Activated CD4-positive, alpha-beta memory T cell treated with anti-CD3 and anti-CD28 coated beads, Interleukin-2, amount 10 ng/mL, durations not matched to agents 7 days and 5 days (primary cell): ENCODE measurements at regions not wholly inside any gene's neighbourhood (a gene's known extent, or its start where the extent isn't known, plus 50 kb on each side); places are given as distances from the start of the nearest gene placed in this dataset.

Experiments used
- CTCF ChIA-PET: fragments of 350-600 bp; sonication (Branson Sonifier 250); formaldehyde crosslinking; loops from one replicate; lab custom pipeline; 2021; ENCODE audit warnings: antibody characterized with exemption, inconsistent platforms; lab: Charles Lee
- POLR2A ChIA-PET: fragments of 350-600 bp; sonication (Branson Sonifier 250); formaldehyde crosslinking; loops from one replicate; lab custom pipeline; 2021; ENCODE audit warnings: antibody characterized with exemption; lab: Charles Lee
- DNase-seq: peaks from one replicate; pipeline ENCODE4 v3.0.0-alpha.2; 2020
- H3K27ac Mint-ChIP-seq: one replicate; pipeline ENCODE4 v1.8.0; 2021; ENCODE audit warnings: mild to moderate bottlenecking, mixed read lengths
- H3K27me3 Mint-ChIP-seq: one replicate; pipeline ENCODE4 v1.8.0; 2021; ENCODE audit warnings: mixed read lengths
- H3K36me3 Mint-ChIP-seq: one replicate; pipeline ENCODE4 v1.8.0; 2021; ENCODE audit warnings: low read depth, mixed read lengths
- H3K4me1 Mint-ChIP-seq: one replicate; pipeline ENCODE4 v1.8.0; 2021; ENCODE audit warnings: mixed read lengths
- H3K4me3 Mint-ChIP-seq: one replicate; pipeline ENCODE4 v1.8.0; 2021; ENCODE audit warnings: mild to moderate bottlenecking, mixed read lengths
- H3K9me3 Mint-ChIP-seq: one replicate; pipeline ENCODE4 v1.8.0; 2021; ENCODE audit warnings: mixed read lengths

DNA sequence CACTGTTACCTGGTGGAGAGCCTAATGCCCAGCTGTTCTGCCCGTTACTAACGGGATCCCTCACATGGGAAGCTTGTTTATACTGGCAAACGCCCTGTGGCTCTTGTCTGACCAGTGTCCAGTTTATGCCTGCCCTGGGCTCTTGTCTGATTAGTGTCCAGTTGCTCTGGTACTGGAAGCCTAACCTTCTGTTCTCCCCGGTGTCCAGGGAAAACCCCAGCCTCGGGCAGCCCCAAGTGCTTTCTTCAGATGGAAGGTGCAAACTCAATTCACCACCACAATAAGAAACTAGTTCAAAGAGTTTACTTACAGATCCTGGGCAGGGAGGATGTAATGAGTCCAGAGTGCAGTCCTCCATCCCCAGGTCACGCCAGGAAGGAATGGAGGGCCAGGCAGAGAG lies 148.4 kb downstream of the TBXT start:
- DNase-seq, result no peak
- Mint-ChIP-seq H3K36me3 (no peaks in the 10 kb centered on the region), H3K9me3 (peaks cover 5% of the 10 kb centered on the region), H3K27me3 (no peaks in the 10 kb centered on the region), H3K4me1 (no peaks in the 10 kb centered on the region), H3K27ac (no peak overlapping the region), H3K4me3 (no peak overlapping the region)
- ChIA-PET POLR2A (no interaction called here), CTCF (no interaction called here)

DNA sequence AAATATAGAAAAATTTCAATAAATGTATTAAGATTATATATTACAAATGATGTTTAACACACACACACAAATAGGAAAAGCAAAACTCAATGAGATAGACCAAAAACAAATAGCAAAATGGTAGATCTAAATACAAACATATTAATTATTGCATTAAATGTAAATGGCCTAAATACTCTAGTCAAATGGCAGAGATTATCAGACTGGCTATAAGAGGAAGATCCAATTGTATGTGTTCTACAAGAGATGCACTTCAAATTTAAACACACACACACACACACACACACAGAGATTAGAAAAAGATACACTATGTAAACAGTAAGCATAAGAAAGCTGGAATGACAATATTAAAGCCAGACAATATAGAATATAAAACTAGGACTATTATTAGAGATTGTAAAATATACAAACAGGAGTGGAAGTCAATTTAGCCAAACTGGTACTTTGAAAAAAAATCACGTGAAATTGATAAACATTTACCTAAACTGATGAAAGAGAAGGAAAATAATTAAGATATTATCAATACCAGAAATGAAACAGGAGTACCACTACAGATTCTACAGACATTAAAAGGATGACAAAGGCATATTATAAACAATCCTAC lies 150.5 kb downstream of the TBXT start:
- no peak overlapping the region for H3K27ac Mint-ChIP-seq
- no peaks in the 10 kb centered on the region for H3K36me3 Mint-ChIP-seq
- H3K4me1 Mint-ChIP-seq, result no peaks in the 10 kb centered on the region
- ChIA-PET CTCF (no interaction called here), POLR2A (no interaction called here)
- peaks cover 5% of the 10 kb centered on the region for H3K9me3 Mint-ChIP-seq
- no peaks in the 10 kb centered on the region for H3K27me3 Mint-ChIP-seq
- no peak for DNase-seq
- no peak overlapping the region for H3K4me3 Mint-ChIP-seq

DNA sequence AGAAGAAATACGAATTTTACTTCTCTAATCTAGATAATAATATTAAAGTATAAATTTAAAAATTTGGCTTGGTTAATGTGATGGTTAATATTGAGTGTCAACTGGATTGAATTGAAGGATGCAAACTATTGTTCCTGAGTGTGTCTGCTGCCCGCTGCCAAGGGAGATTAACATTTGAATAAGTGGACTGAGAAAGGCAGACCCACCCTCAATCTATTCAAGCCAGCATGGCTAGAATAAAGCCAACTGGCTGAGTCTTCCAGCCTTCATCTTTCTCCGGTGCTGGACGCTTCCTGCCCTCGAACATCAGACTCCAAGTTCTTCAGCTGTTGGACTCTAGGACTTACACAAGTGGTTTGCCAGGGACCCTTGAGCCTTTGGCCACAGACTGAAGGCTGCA lies 152.7 kb downstream of the TBXT start:
- H3K4me1 Mint-ChIP-seq, result no peaks in the 10 kb centered on the region
- ChIA-PET CTCF (no interaction called here), POLR2A (no interaction called here)
- H3K27me3 Mint-ChIP-seq, result peaks cover 9% of the 10 kb centered on the region
- H3K27ac Mint-ChIP-seq, result no peak overlapping the region
- H3K9me3 Mint-ChIP-seq, result peaks cover 5% of the 10 kb centered on the region
- H3K36me3 Mint-ChIP-seq, result no peaks in the 10 kb centered on the region
- H3K4me3 Mint-ChIP-seq, result no peak overlapping the region
- DNase-seq, result no peak

DNA sequence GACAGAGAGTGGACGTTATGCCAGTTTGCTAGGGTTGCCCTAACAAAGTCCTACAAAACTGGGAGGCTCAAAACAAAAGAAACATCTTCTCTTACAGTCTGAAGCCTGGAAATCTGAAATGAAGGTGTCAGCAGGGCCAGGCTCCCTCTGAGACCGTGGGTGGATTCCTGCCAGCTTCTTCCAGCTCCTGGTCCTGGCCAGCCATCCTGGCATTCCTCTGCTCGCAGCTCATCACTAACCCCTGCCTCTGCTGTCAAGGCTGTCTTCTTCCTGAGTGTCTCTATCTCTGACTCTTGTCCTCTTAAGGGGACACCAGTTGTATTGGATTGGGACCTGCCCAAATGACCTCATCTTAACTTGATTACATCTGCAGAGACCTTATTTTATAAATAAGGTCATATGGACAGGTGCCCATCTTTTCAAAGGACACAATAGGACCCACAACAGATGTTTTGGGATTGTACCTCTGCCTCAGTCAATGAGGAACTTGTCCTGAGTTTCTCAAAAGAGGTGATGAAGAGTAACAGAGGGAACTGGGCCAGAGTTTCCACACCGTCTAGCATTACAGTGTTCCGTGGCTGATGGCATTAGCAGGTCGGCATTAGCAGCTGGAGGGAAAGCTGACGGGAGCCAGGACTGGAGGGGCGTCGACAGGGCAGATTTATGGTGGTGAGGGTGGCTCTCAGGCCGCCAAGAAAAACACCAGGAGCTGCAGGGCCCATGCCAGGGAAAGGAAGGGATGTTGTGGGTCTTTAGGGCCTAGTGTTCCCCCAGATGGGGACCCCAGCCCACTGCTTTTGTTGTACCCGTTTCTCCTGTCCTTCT lies 157.3 kb downstream of the TBXT start:
- POLR2A ChIA-PET, result no interaction called here

DNA sequence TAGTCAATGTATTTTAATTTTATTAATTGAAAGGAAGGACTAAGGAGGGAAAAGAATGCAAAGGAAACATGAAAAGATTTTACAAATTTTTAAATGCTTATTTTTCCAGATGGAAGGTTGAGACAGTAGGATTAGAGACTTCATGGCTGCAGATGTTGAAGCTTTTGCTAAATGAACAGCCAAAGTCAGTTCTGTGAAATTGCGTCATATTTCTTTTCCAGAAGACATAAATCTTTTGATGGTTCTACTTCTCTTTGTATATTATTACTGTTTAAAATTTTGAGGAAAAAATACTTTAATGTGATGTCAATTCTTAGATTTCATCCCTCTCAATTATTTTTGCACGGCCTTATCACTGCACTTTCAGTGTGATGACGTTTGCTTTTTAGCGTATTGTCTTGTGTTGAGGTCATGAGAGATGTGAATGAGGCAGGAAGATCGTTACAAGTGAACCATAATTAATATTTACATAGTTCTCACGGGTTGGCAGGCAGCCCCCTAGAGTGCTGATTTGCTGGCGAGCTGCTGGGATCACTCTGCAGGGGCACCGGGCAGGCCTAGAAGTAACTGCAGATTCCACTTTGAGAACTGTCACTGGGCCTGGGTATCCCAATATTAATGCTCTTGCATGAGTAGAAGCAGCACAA lies 158.1 kb downstream of the TBXT start:
- ChIA-PET CTCF (no interaction called here), POLR2A (no interaction called here)
- DNase-seq, result no peak
- Mint-ChIP-seq H3K4me3 (no peak overlapping the region), H3K4me1 (no peaks in the 10 kb centered on the region), H3K36me3 (no peaks in the 10 kb centered on the region), H3K9me3 (no peaks in the 10 kb centered on the region), H3K27ac (no peak overlapping the region), H3K27me3 (peaks cover 54% of the 10 kb centered on the region)

More for the DNA sequence above, 157.3 kb downstream of the TBXT start:
- H3K4me1 Mint-ChIP-seq, result no peaks in the 10 kb centered on the region
- H3K4me3 Mint-ChIP-seq, result no peak overlapping the region
- CTCF ChIA-PET, result no interaction called here
- no peaks in the 10 kb centered on the region for H3K36me3 Mint-ChIP-seq
- H3K27ac Mint-ChIP-seq, result no peak overlapping the region
- DNase-seq, result no peak
- peaks cover 45% of the 10 kb centered on the region for H3K27me3 Mint-ChIP-seq
- H3K9me3 Mint-ChIP-seq, result no peaks in the 10 kb centered on the region

DNA sequence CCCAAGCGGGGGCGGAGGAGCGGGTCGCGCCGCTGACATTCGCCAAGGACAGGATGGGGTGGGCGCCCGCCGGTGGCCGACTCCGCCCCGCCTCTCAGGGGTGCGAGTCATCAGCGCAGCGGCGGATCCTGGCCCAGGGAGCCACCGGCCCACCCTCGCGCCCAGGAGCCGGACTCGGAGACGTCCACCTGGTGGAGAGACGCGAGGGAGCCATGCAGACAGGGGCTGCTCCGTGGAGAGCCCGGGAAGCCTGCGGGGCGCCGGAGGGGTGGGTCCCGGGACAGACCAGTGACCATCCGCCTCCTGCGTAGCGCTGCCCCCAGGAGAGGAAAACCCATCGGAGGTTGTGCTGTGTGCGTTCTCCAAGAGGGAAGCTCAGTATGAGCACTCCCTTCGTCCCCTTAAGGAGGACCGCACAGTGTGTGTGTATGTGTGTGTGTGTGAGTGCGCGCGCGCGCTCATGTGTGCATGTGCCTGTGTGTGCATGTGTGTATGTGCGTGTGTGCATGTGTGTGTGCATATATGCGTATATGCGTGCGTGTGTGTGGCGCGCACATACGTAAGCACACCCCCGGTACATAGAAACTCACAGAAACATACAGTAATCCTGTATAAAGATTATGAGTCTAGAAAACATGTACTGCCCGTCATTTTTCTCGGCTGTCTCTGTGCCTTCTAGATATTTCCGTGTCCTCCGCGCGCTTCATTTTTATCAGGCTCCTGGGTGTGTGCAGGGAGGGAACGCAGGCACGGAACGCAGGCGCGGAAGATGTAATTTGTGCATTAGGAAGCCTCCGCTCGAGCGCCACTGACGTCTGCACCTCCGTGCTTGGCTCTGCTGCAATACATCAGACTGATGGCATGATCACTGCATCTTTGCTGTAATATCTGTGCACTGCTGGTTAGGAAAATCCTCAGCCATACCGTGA lies 158.9 kb downstream of the TBXT start:
- H3K27ac Mint-ChIP-seq, result no peak overlapping the region
- ChIA-PET CTCF (no interaction called here), POLR2A (no interaction called here)
- no peaks in the 10 kb centered on the region for H3K36me3 Mint-ChIP-seq
- H3K4me1 Mint-ChIP-seq, result no peaks in the 10 kb centered on the region
- H3K4me3 Mint-ChIP-seq, result no peak overlapping the region
- no peak for DNase-seq
- no peaks in the 10 kb centered on the region for H3K9me3 Mint-ChIP-seq
- peaks cover 57% of the 10 kb centered on the region for H3K27me3 Mint-ChIP-seq

DNA sequence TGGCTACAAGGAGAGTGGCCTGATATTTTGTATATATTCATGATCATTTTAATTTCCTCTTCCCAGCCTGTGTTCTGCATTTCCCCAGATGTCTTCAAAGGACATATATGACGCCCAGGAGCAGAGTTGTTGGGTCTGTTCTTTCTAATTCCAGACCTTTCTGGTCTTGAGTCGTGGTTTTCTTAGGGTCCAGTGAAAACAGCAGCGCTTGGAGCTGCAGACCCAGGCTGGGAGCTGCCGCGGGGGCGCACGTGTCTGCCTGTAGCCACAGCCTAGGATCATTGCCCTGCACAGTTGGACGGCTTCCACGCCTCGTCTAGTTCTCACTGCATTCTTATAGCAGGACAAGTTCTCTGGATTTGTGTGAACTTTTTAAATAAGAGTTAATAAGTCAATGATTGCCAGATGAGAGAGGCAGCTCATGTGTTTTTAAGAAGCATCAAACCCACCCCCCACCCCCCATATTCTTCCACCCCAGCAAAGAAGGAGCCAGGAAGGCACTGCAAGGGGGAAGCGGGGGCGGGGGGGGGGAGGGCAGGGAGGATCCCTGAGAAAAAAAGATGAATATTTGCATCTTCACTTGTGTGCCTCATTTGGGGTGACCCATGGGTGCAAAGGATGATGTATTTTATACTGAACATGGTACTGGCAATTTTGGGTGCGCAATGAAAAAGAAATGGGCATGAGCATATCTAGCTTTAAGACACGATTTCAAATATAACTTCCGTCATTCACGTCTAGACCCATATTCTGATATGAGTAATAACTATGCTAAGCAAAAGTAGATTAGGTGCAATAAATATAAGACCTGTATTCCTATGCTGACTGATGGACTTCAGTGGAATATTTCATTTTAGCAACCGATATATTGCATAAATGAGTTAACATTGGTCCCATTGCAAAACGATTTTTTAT lies 160.0 kb downstream of the TBXT start:
- no peak for DNase-seq
- CTCF ChIA-PET, result no interaction called here
- no peak overlapping the region for H3K4me3 Mint-ChIP-seq

DNA sequence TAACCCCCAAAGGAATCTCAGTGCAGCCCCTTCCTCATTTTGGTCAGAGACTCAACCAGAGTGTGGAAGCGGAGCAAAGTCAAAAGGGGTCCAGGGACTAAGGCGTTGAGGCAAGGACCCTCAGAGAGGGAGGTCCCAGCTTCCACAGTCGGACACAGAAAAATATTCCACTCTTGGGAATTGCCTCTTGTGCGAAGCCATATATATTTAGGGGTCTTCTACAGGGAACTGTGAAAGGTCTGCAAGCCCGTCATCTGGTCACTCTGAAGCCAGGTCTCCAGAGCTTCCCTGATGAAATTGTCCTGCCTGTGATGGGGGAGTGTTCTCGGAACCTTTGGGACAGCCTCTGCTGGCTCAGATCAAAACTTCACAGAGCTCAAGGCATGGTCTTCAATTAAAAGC lies 160.8 kb downstream of the TBXT start:
- Mint-ChIP-seq H3K36me3 (no peaks in the 10 kb centered on the region), H3K27ac (no peak overlapping the region), H3K9me3 (no peaks in the 10 kb centered on the region), H3K4me3 (no peak overlapping the region), H3K4me1 (no peaks in the 10 kb centered on the region), H3K27me3 (peaks cover 56% of the 10 kb centered on the region)
- DNase-seq, result no peak
- ChIA-PET POLR2A (no interaction called here), CTCF (no interaction called here)

More for the DNA sequence above, 160.0 kb downstream of the TBXT start:
- POLR2A ChIA-PET, result no interaction called here
- peaks cover 57% of the 10 kb centered on the region for H3K27me3 Mint-ChIP-seq
- no peaks in the 10 kb centered on the region for H3K4me1 Mint-ChIP-seq
- no peaks in the 10 kb centered on the region for H3K36me3 Mint-ChIP-seq
- H3K27ac Mint-ChIP-seq, result no peak overlapping the region
- H3K9me3 Mint-ChIP-seq, result no peaks in the 10 kb centered on the region

DNA sequence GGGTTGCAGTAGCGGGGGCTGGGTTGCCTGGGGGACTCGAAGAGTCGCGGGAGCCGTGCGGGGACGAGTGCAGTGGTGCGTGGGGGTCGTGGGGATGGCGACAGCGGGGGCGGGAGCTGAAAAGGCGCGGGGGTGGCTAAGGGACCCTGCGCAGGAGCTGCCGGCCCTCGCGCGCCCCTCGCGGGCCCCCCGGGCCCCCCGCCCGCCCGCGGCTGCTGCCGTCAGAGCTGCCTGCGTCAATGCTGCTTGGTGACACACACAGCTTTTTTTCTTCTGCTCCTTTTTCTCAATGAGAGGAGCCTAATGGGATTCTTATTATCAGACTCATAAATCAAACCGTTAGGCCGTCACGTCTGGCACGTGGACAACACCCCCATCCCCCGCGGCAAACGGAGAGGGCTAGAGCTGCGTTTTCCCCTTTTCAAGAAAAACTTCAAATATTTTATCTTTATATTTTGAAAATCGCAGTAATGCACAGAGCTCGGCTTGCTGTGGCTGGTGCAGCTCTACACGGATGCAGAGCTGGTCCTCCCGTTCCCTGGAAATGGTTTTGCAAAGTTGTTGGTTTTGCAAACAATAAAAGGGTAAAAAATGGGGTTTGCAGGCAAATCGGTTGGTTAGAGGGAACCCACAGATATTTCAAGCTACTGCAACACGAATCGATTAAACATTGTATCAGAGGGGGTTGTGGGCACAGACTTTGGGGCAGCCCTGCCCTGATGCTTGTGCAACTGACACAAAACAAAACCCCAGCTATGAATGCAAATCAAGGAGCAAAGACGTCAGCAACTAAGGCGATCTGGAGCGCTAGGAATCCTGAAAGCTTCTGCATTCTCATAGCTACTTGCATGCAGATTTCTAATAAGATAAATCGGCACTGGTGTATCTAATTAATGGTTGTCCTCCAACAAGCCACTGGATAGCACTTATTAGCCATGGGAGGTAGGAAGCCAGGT lies 161.4 kb downstream of the TBXT start:
- no peak for DNase-seq
- no peak overlapping the region for H3K27ac Mint-ChIP-seq

DNA sequence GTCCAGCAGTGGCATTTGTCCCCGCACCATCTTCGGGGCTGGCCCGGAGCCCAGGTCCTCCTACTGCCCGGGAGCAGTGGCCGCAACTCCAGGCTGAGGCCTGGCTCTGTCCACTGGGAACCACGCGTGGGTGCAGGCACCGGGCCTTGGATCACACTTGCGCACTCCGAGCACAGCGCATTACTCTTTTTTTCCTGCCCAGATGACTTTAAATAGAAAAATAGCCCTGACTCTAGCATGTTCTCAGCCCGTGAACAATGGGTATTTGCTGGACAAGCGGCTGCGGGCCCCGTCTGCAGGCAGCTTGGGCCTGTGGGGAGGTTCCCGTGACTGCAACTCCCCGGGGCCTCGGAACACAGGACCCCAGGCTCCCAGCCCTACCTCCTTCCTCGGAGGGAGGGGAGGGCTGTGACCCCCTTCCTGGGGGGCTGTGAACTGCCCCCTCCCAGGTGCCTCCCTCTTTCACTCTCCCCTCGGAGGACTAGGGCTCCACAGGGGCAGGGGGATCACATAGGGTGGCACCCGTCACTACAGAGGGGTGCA lies 162.2 kb downstream of the TBXT start:
- Mint-ChIP-seq H3K4me3 (no peak overlapping the region), H3K9me3 (no peaks in the 10 kb centered on the region), H3K27ac (no peak overlapping the region), H3K36me3 (no peaks in the 10 kb centered on the region), H3K27me3 (peaks cover 57% of the 10 kb centered on the region), H3K4me1 (no peaks in the 10 kb centered on the region)
- ChIA-PET POLR2A (no interaction called here), CTCF (no interaction called here)
- no peak for DNase-seq

More for the DNA sequence above, 161.4 kb downstream of the TBXT start:
- Mint-ChIP-seq H3K4me3 (no peak overlapping the region), H3K9me3 (no peaks in the 10 kb centered on the region), H3K27me3 (peaks cover 58% of the 10 kb centered on the region), H3K4me1 (no peaks in the 10 kb centered on the region), H3K36me3 (no peaks in the 10 kb centered on the region)
- CTCF ChIA-PET, result no interaction called here
- POLR2A ChIA-PET, result no interaction called here

DNA sequence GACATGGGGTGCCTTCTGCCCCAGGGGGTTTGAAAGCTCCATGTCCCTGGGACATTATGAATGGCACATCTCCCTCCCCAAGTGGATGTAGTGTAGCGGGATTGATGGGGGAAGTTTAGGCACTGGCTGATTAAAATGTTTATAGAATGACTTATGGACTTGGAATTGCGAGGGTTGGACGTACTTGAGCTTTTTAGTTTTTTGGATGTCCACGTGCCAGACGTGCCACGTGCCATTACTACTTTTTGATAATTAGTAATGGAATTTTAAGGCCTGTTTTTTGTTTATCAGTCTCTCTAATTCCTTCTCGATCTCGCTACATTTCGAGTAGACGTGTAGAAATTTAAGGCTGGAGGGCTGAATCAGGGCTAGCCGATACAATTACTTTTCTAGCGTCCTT lies 162.8 kb downstream of the TBXT start:
- CTCF ChIA-PET, result no interaction called here
- Mint-ChIP-seq H3K27me3 (peaks cover 53% of the 10 kb centered on the region), H3K27ac (no peak overlapping the region), H3K4me1 (no peaks in the 10 kb centered on the region), H3K4me3 (no peak overlapping the region), H3K9me3 (no peaks in the 10 kb centered on the region), H3K36me3 (no peaks in the 10 kb centered on the region)
- POLR2A ChIA-PET, result no interaction called here
- DNase-seq, result no peak
